Bronchial epithelial cell (primary cell): ENCODE measurements at regions not wholly inside any gene's neighbourhood (a gene's known extent, or its start where the extent isn't known, plus 50 kb on each side); places are given as distances from the start of the nearest gene placed in this dataset.

ENCODE experiments used
- DNase-seq: peaks from one replicate; pipeline ENCODE4 v3.0.0-alpha.2; 2010; ENCODE audit warnings: low read depth
- FAIRE-seq: peaks from 2 replicates; lab custom pipeline; 2011; peaks lifted over from hg19 to GRCh38; lab: Jason Lieb, UNC
- H3K27me3 ChIP-seq: 2 replicates; pipeline ENCODE4 v1.5.1; 2011; ENCODE audit warnings: low read length; ENCODE audit not compliant: control insufficient read depth, insufficient read depth
- H3K36me3 ChIP-seq: 2 replicates; pipeline ENCODE4 v1.5.1; 2011; ENCODE audit warnings: low read length; ENCODE audit not compliant: control insufficient read depth, insufficient read depth
- H3K4me3 ChIP-seq: 2 replicates; pipeline ENCODE4 v1.5.1; 2011; ENCODE audit warnings: mild to moderate bottlenecking, low read depth, low read length, control low read depth
- TF ChIP-seq, protein P1 (sequence below): IDR thresholded peaks from 2 replicates; pipeline ENCODE4 v1.5.1; 2011; ENCODE audit warnings: mild to moderate bottlenecking, moderate library complexity, low read length, control low read depth, inconsistent platforms; ENCODE audit not compliant: insufficient read depth, severe bottlenecking

DNA sequence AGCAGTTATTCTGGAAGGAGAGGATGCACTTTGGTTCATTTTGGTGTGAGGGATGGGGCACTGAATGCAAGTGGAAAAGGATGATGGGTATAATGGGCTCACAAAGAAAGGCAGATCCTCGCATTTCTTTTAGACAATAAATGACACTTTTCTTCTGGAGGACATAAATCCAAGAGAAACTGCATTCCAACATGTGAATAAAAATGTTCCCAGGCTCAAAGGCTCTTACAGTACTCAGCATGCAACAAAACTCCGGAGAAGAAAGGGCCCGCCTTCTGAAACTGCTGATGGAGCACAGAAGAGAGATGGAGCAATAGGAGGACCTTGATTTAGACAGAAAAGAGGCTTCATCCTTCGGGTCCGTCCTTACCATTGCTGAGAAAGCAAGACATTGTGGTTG lies 538.2 kb upstream of the DPP6 start:
- H3K27me3 ChIP-seq, result no peaks in the 10 kb centered on the region
- TF ChIP-seq, protein P1, sequence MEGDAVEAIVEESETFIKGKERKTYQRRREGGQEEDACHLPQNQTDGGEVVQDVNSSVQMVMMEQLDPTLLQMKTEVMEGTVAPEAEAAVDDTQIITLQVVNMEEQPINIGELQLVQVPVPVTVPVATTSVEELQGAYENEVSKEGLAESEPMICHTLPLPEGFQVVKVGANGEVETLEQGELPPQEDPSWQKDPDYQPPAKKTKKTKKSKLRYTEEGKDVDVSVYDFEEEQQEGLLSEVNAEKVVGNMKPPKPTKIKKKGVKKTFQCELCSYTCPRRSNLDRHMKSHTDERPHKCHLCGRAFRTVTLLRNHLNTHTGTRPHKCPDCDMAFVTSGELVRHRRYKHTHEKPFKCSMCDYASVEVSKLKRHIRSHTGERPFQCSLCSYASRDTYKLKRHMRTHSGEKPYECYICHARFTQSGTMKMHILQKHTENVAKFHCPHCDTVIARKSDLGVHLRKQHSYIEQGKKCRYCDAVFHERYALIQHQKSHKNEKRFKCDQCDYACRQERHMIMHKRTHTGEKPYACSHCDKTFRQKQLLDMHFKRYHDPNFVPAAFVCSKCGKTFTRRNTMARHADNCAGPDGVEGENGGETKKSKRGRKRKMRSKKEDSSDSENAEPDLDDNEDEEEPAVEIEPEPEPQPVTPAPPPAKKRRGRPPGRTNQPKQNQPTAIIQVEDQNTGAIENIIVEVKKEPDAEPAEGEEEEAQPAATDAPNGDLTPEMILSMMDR, result no peak
- no peak overlapping the region for H3K4me3 ChIP-seq
- no peaks in the 10 kb centered on the region for H3K36me3 ChIP-seq
- no peak for FAIRE-seq
- no peak for DNase-seq

DNA sequence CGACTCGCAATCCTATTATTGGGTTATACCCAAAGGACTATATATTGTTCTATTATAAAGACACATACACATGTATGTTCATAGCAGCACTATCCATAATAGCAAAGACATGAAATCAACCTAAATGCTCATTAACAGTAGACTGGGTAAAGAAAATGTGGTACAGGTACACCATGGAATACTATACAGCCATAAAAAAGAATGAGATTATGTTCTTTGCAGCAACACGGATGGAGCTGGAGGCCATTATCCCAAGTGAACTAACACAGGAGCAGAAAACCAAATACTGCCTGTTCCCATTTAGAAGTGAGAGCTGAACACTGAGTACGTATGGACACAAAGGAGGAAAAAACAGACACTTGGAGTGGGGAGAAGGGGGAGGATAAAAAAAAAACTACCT lies 536.8 kb upstream of the DPP6 start:
- FAIRE-seq (no peak), DNase-seq (no peak)
- TF ChIP-seq, protein P1, result no peak
- Histone ChIP-seq H3K27me3 (no peaks in the 10 kb centered on the region), H3K4me3 (no peak overlapping the region), H3K36me3 (no peaks in the 10 kb centered on the region)

DNA sequence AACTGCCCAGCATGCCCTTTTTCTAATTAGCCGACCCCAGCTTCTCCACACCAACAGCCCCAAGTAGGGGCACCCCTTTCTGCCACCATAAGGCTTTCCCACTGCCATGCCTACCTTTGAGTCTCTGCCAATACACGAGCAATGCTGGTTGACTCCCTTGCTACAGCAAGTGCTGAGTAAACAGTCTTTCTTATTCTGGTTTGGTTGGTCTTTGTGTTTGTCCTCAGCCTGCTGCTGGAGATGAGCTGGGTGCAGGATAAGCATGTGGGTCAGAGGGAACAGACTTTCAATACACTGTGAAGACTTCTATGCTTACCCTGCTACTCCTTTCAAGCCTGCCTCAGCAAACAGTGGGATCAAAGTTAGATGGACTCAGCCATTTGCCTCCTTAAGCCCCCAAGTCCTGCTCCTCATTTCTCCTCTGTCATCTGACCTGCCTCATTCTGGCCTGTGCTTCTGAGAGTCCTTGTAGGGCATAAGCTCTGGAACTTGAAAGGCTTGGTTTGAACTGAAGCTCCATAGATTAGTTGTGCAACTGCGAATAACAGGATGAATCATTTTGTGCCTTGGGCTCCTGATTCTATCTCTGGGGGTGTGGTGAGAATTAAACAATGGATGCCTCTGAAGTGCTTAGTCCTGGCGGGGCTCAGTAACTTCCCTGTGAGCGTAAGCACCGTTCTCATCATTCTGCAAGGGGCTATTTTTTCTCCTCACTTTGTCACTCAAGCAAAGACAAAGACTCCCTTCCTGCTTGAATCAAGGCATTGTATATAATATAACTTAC lies 533.8 kb upstream of the DPP6 start:
- Histone ChIP-seq H3K36me3 (no peaks in the 10 kb centered on the region), H3K4me3 (no peak overlapping the region), H3K27me3 (no peaks in the 10 kb centered on the region)
- FAIRE-seq, result no peak
- TF ChIP-seq, protein P1, result no peak
- DNase-seq, result peak; percentile 7

DNA sequence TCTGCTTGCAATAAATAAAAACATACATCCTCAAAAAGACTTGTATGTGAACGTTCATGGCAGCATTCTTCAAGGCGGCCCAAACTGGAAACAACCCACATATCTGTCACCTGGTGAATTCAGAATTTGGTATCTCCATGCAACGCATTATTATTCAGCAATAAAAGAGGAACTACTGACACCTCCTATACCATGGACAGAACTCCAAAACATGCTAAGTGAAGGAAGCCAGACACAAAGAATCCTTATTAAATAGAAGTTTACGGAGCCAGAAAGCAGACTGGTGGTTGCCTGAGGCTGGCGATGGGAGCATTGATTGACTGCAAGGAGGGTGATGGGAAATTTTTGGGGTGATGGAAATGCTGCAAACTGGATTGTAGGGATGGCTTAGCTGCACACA lies 530.8 kb upstream of the DPP6 start:
- TF ChIP-seq, protein P1, result no peak
- Histone ChIP-seq H3K36me3 (no peaks in the 10 kb centered on the region), H3K27me3 (no peaks in the 10 kb centered on the region), H3K4me3 (no peak overlapping the region)
- no peak for DNase-seq
- no peak for FAIRE-seq

DNA sequence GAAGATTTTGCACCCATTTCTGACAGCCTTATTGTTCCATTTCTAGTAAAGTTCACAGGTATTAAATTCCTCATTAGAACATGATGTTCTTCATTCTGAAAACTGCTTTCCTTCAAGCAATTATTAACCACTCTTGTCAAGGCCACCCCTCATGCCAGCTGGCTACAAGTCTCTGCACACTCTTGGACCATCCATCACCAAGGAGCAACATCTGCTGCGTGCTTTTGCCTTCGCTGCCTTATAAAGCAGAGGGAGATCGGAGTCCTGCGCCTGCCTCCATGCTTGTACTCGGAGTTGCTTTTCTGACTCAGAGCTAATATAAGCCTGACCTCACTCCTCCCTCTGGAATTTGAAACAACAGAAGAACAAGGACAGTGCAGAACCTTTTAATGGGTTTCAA lies 529.9 kb upstream of the DPP6 start:
- TF ChIP-seq, protein P1, result no peak
- no peak for FAIRE-seq

More for the DNA sequence above, 529.9 kb upstream of the DPP6 start:
- no peaks in the 10 kb centered on the region for H3K27me3 ChIP-seq
- DNase-seq, result no peak
- H3K4me3 ChIP-seq, result no peak overlapping the region
- H3K36me3 ChIP-seq, result no peaks in the 10 kb centered on the region
